NCI-H2227 (cell line): ENCODE measurements at regions not wholly inside any gene's neighbourhood (a gene's known extent, or its start where the extent isn't known, plus 50 kb on each side); places are given as distances from the start of the nearest gene placed in this dataset.
"Not testable (repeated sequence)": the region's sequence is repeated elsewhere in the genome, so short reads cannot be mapped to it uniquely, and the experiment has no call there.

Experiments used
- DNase-seq: peaks from one replicate; lab custom pipeline; 2025; ENCODE audit not compliant: unreplicated experiment; lab: John Stamatoyannopoulos, UW

DNA sequence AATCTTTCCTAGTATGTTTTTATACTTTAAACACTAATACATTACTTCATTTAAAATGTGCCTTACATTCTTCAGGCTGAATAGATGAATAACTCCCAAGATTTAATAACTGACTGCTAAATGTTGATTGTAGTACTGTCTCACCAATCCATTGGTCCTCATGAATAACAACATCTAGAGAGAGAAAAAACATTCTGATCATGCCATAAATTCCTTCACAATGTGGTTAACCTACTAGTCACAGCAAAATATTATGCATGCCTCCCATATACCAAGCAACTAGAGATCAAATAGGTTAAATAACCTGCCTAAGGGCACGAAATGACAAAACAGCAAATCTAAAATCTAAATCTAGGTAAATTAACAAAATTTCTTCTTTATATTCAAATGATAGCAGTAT lies 66.2 kb downstream of the SYT15 start:
- DNase-seq, result not testable (repeated sequence)

DNA sequence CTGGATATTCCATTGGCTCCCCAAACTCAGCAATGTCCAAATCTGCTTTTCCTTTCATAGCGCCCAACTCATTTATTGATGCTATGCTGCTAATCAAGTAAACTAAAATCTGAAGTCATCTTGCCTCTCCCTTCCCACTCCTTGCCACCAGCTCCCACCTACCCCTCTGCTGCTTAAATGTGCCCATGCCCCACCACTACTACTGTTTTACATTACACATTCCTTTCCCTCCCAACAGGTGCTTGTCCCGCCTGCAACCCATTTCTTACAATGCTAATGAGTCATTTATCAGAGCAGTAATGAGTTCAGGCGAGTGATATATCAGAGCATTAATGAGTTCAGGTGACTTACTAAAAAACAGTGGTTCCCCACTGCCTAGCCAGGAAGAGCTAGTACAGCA lies 67.2 kb downstream of the SYT15 start:
- not testable (repeated sequence) for DNase-seq

DNA sequence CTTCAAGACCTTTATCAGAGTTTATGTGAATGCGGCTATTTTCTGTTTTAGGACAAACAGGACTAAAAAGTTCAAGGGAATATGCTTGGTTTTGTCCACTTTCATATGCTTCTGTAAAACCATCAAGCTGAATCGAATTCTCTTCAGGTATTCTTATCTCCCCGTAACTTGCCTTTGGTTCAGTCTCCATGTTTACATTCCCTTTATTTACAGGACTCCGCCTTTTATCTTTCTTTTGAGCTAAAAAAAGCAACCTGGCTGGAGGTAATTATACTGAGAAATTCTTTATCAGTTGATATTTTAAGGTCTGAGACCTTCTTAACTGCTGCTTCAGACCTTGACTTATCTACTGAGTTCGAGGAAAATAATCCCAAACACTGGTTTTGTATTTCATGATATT lies 72.0 kb downstream of the SYT15 start:
- DNase-seq, result not testable (repeated sequence)

DNA sequence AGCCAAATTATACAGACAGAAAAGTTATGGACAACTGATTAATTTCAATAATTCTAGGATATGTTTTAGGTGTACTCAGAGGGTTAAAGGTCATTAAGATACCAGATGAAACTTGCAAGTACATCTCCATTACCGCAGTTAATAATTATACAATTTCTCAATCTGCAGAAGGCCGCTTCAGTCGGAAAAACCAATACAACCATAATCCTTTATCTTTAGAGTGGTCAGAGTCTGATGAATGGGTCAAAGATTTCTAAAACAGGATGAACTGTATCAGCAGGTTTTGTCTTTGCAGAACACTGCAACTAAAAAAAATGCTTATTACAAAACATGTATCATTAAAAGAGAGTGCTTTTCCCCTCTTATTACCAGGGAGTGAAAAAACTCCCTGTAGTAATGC lies 78.5 kb downstream of the SYT15 start:
- DNase-seq, result not testable (repeated sequence)

DNA sequence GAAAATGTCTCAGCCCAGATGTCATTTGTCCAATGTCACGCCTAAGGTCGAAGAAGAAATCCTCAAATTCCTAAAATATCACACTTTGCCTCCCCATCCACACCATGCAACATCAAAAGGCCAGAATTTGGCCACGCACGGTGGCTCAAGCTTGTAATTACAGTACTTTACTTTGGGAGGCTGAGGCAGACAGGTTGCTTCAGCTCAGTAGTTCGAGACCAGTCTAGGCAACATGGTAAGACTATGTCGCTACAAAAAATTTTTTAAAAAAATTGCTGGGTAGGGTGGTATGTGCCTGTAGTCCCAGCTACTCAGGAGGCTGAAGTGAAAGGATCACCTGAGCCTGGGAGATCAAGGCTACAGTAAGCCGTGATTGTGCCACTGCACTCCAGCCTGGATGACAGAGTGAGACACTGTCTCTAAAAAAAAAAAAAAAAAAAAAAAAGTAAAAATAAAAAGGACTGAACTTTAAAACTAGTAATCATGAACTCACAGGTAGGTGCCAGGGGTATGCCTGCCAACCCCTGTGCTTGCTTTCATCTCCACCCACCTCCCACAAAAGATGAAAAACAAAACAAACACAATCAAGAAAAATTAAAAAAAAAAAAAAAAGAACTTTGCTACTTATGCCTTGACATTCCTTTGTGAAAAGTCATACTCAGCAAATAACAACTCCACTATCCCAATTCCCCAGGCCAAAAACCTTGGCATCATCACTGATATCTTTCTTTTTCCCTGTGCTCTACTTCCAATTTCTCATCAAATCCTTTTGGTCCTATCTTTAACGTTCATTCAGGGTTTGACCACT lies 81.3 kb downstream of the SYT15 start:
- not testable (repeated sequence) for DNase-seq

DNA sequence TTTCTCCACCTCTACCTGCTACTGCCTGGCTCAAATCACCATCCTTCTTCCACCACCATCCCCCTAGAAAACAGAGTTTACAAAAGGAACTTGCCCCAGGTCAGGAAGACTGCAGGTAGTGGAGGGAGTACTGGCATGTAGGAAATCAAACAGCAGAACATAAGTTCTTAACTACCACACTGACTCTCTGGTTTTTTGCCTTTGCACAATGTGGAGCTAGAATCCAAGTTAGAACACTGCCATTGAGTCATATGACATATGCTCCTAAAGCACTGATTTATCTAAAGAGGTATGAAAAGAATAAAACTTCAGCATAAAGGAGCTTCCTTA lies 81.9 kb downstream of the SYT15 start:
- not testable (repeated sequence) for DNase-seq

DNA sequence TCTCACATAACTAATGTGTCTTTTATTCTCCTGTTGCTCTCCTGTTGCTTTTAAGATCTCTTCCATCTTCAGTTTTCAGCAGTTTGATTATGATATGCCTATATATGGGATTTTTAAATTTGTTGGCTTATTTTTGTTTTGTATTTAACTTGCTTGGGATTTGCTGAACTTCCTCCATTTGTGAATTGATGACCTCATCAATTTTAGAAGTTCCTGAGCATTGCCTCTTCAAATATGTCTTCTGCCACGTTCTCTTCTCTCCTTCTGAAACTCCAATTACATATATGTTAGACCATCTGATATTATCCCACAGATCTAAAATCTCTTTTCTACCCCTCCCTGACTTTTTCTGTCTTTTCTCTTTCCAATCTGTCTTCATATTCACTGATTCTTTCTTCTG lies 86.6 kb downstream of the SYT15 start:
- DNase-seq, result not testable (repeated sequence)

DNA sequence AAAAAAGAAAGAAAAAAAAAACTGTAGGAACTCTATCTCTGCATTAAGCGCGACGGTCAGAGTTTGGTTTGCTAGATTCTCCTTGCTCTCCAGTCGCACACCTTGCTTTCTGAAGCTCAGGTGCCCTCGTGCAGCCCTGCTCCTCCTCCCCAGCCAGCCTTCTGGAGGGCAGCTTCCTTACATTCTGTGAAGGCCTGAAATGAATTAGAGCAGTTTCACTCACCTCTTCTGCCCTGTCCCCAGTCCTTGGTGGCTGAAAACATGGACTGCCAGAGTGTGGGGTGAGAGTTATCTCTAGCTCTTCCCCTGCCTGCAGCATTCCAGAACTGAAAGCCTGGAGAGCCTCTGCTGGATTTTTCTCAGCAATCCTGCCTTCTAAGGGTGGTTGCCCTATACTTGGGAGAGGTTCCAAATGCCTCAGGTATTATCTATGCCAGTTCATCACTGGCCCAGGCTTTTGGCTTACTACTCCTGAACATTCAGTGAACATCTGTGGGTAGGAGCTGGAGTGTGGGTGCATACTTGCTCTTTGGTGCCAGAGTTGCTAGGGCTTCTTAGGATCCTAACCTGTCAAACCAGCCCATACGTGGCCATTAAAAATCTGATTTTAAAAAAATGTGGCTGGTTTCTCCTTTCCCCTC lies 89.5 kb downstream of the SYT15 start:
- not testable (repeated sequence) for DNase-seq

DNA sequence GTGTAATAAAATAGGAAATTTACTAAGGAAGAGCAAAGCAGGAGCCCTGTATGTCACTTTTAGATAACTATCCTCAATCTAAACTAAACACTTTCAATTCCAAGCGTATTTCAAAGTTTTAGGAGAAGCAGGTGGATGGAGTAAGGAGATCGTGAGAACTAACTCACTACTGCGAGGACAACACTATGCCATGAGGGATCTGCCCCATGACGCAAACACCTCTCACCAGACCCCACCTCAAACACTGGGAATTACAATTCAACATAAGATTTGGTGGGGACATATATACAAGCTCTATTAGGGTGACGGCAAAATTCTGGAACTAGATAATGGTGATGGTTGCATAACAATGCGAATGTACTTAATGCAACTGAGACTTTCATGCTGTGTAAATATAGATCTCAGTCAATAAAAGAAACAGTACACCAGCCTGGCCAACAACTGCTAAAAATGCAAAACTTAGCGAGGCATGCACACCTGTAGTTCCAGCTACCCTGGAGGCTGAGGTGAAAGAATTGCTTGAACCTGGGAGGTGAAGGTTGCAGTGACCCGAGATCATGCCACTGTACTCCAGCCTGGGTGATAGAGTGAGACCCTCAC lies 99.0 kb downstream of the SYT15 start:
- not testable (repeated sequence) for DNase-seq

DNA sequence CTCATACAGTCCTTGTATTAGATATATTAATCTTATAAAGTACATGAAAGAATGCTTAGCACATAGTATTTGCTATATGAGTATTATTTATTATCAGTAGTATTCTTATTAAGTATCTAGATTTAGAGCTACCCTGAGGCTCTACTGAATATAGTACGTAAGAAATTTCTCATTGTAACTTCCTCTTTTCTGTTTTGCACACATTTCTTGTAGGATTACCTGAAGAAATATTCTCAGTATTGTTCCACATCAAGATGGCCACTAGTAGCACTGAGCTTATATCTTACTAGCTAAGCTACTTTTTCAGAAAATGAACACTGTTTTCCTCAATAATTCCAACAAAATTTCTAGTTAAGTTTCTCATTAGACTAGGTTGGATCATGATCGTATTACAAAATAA lies 112.5 kb downstream of the SYT15 start:
- not testable (repeated sequence) for DNase-seq

DNA sequence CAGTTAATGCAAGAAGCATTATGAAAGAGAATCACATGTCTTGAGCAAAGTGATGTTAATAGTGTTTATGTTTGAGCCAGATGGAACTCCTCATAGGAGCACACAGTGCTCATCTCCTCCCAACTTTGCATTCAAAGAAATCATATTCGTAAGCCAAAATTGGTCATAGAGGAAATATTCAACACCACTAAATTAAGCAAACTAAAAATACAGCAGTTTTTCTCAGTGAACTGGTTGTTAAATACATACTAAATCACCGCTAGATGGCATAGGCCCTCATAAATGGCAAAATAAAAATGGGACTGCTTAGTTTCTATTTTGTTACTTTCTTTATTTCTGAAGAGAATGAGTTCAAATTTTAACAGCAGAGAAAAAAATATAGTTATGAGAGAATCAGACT lies 114.3 kb downstream of the SYT15 start:
- DNase-seq, result not testable (repeated sequence)

DNA sequence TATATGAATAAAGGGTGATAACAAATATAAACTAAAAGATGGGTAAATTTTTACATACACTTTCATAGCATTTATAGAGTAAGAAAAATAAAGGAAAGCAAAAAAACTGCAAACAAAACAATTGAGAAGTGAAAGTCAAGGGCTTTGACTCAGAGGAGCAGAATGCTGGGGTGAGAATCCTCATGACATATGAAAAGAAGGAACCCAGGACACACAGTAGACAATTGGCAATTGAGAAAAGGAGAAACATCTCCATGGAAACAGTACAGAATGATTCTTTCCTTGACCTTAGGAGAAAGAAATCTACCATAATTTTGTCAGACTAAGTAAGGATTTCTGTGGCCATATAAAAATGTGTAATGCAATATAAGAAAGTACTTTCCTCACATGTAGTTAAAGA lies 138.3 kb downstream of the SYT15 start:
- DNase-seq, result not testable (repeated sequence)

DNA sequence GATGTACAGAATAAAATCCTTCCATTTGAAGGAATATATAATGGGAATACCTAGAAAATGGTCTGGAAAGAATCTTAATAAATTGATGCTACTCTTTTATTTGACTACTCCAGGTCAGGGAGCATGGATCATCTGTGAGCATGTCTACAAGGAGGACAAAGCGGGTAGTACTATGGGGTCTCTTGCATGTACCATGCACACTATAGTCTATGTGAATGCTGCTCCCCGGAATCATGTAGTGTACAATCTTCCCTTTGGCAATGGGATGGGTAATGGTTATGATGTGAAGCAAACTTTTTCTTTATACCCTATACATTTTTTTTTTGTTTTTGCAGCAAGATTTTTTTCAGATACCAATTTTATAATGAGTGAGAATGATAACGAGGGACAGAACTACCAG lies 139.1 kb downstream of the SYT15 start:
- not testable (repeated sequence) for DNase-seq

DNA sequence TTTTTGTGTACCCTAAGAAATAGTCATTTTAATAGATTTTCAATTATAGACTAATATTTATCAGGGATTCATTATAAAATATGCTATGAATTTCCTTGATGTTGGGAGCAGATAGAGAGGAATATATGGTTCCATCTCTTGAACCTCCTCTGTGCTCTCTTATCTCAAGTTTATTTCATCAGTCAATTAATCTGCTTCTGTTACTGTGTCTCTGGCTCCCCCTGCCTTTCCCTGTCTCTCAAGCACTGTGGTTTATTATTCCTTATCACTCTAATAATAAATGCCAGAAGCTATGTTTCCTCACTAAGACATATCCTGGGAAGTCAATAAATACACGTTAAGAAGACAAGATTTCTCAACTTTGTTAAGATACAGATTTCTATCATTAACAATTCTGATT lies 141.5 kb downstream of the SYT15 start:
- not testable (repeated sequence) for DNase-seq

DNA sequence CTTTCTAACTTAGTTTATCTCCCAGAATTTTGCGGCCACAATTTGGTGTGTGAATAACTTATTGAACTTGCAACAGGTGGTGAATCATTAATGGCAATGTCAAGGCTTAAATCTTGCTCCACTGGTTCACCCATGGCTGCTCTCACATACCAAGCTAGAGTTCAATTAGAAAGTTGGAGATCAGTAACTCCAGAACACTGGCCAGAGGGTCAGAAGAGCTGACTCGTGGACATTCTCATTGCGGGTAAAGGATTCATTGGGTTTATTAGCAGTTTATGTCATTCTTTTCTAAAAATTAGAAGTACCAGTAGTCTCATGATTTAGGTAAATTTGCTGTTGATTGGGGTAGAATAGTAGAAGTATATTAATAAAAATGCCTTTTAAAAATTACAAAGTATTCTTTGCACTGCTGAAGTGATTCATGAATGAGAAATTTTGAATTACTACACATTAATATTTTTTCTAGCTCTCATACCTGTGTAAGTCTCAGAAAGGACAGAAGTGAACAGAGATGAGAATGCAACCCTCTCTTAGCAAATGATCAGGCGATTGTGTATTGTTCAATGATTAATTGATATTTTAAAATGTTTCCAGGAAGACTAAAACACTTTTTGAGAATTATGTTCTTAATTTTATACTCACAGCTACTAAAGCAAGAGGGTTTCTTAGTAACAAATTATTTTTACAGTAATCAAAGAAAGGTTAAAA lies 142.0 kb downstream of the SYT15 start:
- not testable (repeated sequence) for DNase-seq

DNA sequence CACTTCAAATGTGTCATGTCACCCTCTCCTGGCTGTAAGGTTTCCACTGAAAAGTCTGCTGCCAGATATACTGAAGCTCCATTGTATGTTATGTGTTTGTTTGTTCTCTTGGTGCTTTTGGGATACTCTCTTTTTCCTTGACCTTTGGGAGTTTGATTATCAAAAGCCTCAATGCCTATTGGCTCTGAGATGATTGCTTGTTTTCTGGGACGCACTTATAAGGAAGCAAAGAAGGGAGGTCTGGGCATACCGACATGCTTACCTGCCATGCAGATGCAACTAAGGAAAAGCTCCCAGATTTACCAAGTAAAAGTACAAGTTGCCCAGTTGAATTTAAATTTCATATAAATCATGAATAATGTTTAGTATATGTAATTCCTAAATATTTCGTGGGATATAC lies 145.3 kb downstream of the SYT15 start:
- not testable (repeated sequence) for DNase-seq

DNA sequence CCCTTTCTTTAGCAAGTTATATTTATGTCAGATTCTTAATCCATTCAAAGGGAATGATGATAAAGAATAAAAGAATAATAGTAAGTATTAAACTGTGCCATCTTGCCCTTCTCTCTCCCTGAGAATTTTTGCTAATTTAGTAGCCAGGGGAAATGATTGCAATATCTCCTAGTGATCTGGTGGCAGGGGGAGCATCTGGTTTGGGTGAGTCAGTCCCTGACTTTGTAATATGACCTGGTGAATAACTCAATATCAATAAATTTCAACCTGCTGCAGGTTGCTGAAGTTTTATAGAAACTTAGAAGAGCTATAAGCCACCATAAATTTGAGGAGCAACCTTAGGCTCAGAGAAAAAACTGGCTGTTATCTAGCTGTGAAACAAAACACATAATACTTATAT lies 149.4 kb downstream of the SYT15 start:
- not testable (repeated sequence) for DNase-seq

DNA sequence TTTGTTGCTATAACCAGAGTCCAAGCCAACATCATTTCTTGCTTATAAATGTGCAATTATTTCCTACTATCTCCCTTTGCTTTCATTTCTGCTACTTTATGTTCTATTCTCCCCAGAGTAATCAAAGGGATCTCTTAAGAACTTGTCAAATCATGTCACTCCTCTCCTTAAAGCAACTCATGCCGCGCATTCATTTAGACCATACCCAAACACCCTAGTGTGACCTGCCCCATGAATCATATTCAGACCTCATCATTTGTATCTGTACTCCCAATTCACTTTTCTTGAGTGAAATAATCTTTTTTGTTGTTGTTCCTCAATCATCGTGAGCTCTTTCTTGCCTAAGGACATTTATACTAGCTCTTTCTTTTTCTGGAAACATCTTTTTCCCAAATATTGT lies 151.8 kb downstream of the SYT15 start:
- not testable (repeated sequence) for DNase-seq

DNA sequence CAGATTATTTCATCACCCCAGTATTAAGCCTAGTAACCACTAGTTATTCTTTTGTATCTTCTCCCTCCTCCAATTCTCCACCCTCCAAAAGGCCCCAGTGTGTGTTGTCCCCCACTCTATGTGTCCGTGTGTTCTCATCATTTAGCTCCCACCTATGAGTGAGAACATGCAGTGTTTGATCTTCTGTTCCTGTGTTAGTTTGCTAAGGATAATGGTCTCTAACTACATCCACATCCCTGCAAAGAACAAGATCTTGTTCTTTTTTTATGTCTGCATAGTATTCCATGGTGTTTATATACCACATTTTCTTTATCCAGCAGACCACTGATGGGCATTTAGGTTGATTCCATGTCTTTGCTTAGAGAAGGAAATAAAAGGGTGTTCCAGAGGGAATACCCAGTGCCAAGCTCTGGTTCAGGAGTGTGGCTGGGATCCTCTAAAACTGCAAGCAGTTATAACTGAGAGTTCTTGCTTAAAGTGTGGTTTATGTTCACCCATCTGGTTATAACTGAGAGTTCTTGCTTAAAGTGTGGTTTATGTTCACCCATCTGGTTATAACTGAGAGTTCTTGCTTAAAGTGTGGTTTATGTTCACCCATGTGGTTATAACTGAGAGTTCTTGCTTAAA lies 154.8 kb downstream of the SYT15 start:
- DNase-seq, result not testable (repeated sequence)

DNA sequence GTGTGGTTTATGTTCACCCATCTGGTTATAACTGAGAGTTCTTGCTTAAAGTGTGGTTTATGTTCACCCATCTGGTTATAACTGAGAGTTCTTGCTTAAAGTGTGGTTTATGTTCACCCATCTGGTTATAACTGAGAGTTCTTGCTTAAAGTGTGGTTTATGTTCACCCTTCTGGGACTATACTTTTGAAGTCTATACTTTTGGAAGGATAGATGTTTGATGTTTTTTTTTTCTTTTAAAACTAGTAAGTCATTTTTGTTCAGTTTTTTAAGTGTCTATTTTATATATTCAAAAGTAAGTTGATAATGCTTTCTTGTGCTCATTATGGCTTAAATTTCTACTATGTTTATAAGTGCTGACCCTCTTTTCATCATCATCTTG lies 155.3 kb downstream of the SYT15 start:
- DNase-seq, result not testable (repeated sequence)

DNA sequence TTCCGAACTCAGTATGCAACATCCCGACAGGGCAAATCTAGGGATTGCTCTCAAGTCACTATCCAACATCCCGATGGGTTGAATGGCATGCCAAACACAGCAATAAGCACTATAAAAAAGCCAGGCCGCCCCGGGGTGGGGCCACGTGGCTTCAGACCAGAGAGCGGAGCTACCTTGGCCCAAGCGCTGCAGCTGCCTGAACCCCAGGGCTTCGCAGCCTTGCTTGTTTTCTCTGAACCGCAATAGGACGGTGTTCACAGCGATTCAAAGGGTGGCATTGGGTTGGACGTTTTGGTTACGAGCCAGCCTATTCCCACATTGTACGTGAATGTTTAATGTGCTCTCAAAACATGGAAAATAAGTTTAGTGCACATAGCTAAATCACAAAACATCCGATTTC lies 161.0 kb downstream of the SYT15 start:
- not testable (repeated sequence) for DNase-seq
